HG02970 (cell line): ENCODE measurements at regions not wholly inside any gene's neighbourhood (a gene's known extent, or its start where the extent isn't known, plus 50 kb on each side); places are given as distances from the start of the nearest gene placed in this dataset.
"Not testable (repeated sequence)": the region's sequence is repeated elsewhere in the genome, so short reads cannot be mapped to it uniquely, and the experiment has no call there.

Experiments
- ATAC-seq: cut with Tn5 transposase; IDR thresholded peaks from one replicate; pipeline ENCODE4 v1.9.1; 2021; ENCODE audit warnings: mild to moderate bottlenecking, moderate library complexity, moderate number of reproducible peaks; ENCODE audit not compliant: unreplicated experiment, low FRiP score

- no peak for ATAC-seq
Observed at GRCh38 chr17:77529328-77529650, 388.5 kb downstream of the SEC14L1 start.

GRCh38 chr17:77530591-77530990 is 389.8 kb downstream of the SEC14L1 start:
- ATAC-seq, result no peak

DNA sequence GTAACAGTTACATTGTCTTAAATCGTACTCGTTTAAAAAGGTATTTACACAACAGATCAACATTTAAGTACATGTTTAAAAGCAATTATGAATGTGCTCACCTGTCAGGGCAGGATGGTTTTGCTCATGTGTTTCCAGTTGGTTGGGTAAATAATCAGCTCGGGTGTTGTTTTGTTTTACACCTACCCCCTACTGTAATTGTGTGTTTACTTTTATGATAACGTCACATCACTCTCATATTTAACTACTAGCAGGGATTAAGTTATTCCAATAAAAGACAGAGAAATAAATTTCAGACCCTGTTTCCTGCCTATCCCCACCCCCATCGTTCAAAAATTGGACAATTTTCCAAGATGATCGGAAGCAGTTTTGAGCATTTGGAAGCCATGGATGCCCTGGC is 390.2 kb downstream of the SEC14L1 start:
- no peak for ATAC-seq

GRCh38 chr17:77531641-77532040 is 390.9 kb downstream of the SEC14L1 start:
- no peak for ATAC-seq

DNA sequence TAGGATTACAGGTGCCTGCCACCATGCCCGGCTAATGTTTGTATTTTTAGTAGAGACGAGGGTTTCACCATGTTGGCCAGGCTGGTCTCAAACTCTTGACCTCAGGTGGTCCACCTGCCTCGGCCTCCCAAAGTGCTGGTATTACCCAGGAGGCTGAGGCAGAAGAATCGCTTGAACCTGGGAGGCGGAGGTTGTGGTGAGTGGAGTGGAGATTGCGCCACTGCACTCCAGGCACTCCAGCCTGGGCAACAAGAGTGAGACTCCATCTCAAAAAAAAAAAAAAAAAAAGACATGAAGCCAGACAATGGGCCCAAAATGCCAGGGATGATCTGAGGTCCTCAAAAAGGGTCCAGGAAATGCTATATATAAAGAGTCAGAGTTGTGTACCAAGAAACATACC is 392.9 kb downstream of the SEC14L1 start:
- not testable (repeated sequence) for ATAC-seq

GRCh38 chr17:77534137-77534536 is 393.4 kb downstream of the SEC14L1 start:
- no peak for ATAC-seq

DNA sequence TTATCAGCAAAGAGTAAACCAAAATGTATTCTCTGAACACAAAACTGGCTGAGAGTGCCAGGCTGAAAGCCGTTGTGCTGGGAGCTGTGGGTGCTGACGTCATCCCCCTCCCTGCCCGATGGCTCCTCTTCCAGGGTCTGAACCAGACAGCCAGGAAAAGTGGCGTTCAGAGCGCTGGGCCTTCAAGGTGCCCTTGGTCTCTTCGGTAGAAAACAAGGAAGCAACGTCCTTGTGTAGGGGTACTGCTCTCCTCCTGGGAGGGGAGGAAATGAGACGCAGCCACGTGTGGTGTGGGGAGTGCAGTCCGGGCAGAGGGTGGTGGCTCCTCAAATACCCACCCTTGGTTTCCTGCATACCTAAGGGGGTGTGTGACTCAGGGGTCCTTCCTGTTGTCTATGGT is 394.7 kb downstream of the SEC14L1 start:
- no peak for ATAC-seq

DNA sequence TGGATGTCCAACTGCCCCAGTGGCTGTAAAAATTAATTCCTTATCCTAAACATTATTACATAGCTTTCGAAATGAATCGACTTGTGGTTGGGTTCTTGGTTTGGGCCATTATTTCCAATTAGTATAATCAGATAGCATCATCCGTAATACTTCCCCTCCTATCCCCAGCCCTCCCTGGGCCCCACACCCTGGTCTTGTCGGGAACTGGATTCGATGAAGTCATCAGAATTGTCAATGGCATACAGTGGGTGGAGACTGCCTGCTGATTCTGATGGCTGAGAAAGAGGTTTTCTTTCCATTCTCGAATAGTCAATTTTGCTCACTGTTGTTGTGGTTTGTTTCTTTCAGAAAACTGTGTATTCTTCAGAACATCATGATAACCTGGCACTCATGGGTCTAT is 395.1 kb downstream of the SEC14L1 start:
- no peak for ATAC-seq

DNA sequence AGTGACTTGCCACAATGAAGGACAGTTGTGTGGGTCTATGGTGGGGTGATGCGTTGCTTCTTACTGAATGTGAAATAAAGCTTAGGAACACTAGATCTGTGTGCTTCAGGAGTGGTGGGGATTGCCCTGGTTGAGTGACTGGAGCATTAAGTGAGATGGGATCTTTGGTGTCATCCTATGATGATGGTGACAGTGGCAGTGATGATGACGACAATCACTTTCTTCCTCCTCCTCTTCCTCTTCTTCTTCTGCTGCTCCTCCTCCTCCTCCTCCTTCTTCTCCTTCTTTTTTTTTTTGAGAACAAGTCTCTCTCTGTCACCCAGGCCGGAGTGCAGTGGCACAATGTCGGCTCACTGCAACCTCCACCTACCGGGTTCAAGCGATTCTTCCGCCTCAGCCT is 396.8 kb downstream of the SEC14L1 start:
- ATAC-seq, result no peak

GRCh38 chr17:77540531-77540930 is 399.8 kb downstream of the SEC14L1 start:
- no peak for ATAC-seq

DNA sequence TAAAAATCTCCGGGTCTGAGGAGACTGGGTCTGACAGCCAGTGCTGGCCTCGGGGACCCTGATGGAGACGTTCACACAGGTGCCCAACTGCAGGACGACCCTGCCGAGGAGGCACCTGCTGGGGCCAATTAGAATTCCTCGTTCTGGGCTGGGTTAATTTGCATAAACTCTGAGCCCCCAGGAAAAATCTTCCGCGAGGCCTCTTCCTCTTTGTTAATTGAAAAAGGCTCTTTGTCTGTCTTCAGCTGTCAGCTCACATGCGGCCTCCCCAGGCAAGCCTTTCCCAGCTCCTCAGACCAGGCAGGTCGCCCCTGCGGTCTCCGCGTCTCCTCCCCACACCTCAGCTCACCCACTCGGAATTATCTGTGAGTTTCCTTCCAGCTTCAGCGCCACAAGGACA is 400.2 kb downstream of the SEC14L1 start:
- no peak for ATAC-seq

DNA sequence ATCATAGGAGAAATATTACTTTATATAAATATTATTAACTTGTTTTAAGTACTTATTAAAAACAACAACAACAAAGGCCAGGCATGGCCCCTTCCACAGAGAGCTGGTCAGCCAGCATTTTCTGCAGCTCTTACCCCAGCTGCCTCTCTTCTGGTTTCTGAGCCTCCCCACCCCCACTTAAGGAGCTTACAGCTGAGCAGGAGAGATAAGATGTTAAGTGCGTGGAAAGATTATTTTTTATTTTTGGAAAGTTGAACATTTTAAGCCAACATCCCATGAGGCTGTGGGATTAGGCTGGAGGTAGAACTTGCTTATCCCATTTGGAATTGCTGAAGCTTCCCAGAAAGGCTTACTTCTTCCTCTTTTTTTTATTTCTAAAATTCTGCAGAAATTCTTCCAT is 401.2 kb downstream of the SEC14L1 start:
- ATAC-seq, result no peak

DNA sequence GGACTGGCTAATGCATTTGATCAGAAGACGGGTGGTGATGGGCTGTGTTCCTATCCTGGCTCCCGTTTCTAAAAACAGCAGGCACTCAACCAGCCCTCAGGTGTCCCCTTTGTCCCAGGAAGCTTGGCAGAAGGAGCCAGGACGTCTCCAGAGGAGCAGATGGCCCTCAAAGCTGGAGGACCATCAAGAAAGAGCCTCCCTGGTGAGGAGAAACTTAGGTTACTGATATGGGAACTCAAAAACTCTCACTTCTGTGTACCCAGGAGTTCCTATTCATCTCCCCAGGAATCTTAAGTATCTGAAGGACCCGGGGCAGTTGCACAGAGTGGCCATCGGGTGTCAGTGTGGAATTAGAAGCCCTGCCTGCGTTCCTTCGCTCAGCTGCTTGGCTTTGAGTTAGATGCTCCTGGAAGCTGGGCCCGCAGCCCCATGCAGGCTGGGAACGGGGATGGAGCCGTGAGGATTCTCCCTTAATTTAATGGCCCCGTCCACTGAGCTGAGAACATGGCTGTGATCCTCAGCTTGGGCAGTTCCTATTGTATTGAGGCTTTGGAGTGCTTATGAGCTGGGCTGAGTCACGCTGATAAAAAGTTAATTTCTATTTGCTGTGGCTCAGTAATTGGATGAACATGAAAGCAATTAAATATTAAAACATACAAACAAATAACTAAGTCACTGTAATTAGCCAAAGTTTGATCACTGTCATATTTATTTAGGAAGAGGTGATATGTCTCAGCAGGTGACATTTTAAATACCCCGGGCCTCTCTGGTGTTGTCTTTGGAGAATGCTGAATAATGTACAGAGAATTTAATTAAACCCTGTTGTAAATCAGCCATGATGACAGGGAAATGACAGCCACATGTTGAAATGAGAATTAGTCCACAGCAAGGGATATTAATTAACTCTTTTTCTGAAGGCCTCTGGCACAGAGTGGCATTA is 402.1 kb downstream of the SEC14L1 start:
- no peak for ATAC-seq

- ATAC-seq, result no peak
Observed at GRCh38 chr17:77543801-77544200, 403.0 kb downstream of the SEC14L1 start.

DNA sequence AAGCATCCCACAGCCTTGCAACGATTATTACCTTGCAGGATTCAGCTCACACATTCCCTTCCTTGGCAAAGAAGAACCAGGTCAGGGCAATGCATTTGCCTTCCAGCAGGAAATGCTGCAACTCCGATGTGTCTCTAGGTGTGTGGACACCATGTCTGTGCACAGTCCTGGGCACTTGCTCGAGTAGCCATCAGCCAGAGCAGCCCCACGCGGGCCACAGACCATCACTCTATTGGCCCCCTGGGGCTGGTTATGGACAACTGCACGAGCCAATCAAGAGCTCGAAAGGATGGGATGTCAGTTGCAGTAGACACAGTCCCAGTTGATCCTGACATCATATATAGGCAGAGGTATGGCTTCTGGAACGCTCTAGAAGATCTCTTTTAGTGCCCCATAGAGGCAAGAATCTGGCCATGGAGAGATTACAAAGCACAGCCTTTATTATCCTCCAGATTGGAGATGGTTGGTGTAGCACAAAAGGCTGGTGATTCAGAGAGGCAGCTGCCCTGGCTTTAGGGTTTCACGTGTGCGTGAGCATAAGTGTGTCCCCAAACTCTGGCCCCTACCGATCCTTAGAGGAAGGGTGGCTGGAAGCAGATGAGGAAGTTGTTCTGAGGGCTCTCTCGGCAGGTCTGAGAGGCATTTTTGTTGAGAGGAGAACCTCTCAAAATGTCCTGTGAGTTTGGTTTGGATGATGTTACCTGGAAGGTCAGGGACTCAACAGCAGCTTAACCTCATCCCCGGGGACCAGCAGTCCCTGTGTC is 403.8 kb downstream of the SEC14L1 start:
- ATAC-seq, result no peak

DNA sequence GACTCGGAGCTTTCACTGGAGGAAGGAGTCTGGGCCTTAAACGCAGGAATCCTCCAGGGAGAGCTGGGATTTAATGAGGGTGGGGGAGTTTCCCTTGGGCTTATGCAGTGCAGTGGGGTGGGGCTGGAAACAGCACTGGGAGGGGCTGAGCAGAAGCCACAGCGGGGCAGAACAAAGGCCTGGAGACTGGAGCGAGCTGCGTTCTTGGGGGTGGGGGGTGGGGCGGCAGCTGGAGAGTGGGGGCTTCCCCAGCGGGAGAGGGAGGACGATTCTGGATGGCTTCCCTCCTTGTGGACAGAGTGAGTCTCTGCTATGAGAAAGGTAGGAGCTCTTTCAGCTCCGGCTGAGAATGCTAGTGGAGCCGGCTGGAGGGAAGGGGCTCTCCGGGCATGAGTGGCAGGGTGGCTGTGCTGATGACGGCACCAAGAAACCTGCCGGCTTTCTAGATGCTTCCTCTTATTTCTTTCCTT is 406.0 kb downstream of the SEC14L1 start:
- ATAC-seq, result no peak

- ATAC-seq, result no peak
Observed at GRCh38 chr17:77548967-77549366, 408.2 kb downstream of the SEC14L1 start.

DNA sequence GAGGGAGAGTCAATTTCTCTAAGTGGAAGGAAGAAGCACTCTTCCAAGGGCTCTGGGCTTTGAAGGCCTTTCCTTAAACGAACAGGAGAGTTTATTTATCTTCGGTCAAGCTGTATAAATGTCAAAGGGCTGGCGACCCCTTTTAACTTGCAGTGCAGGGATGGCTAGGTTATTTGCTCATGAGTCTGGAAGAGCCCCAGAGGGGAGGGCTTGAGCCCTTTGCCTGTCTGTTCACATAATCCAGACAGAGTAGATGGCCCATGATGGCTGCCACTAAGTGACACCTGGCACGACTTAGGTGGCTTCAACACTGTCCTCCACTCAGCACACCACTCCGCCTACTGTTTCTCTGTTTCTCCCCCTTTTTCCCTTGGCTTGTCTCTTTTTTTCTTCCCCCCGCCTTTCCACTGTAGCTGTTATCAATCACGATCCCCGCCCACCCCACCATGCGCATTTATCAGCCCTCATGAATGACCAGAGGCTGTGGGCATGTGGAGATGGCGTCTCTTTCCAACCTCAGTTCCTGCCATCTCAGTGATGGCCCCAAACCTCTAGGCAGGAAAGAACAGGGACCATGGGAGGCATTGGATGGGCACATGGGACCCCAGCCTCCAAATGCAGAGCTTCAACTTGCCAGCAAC is 408.7 kb upstream of the TNRC6C start:
- no peak for ATAC-seq

- ATAC-seq, result no peak
Observed at GRCh38 chr17:77553459-77554066, 404.9 kb upstream of the TNRC6C start.

GRCh38 chr17:77555121-77555591 is 403.3 kb upstream of the TNRC6C start:
- no peak for ATAC-seq
